Epithelial cell of esophagus (primary cell): ENCODE measurements at regions not wholly inside any gene's neighbourhood (a gene's known extent, or its start where the extent isn't known, plus 50 kb on each side); places are given as distances from the start of the nearest gene placed in this dataset.
"Not testable (repeated sequence)": the region's sequence is repeated elsewhere in the genome, so short reads cannot be mapped to it uniquely, and the experiment has no call there.

Source experiments
- DNase-seq: peaks from one replicate; pipeline ENCODE4 v3.0.0; 2010; ENCODE audit warnings: low read depth
- H3K4me3 ChIP-seq: 2 replicates; pipeline ENCODE4 v1.5.1; 2011; ENCODE audit warnings: mild to moderate bottlenecking, low read length, control low read depth
- TF ChIP-seq, protein P1 (sequence below): IDR thresholded peaks from 2 replicates; pipeline ENCODE4 v1.5.1; 2011; ENCODE audit warnings: low read depth, mild to moderate bottlenecking, low read length, control low read depth, inconsistent platforms; ENCODE audit not compliant: insufficient read depth; ENCODE audit errors: missing control alignments

DNA sequence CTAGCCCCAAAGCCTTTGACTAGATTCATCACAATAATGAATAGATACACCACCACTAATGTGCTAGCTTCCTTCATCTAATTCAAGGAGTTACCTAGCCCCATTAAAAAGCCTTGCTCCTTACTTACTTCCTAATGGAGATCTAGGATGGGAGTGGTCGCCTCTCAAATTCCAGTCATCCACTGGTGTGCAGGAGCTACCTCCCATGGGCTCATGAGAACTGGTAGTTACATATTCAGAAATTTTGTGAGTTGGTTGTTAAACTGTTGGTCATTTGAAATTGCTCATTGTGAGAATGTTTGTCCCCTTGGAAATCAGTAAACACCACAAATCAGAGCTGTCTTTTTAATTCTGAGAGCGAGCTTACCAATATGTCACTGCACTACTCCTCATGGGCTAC, 91.7 kb upstream of the GDNF start:
- H3K4me3 ChIP-seq = no peak overlapping the region
- TF ChIP-seq, protein P1, sequence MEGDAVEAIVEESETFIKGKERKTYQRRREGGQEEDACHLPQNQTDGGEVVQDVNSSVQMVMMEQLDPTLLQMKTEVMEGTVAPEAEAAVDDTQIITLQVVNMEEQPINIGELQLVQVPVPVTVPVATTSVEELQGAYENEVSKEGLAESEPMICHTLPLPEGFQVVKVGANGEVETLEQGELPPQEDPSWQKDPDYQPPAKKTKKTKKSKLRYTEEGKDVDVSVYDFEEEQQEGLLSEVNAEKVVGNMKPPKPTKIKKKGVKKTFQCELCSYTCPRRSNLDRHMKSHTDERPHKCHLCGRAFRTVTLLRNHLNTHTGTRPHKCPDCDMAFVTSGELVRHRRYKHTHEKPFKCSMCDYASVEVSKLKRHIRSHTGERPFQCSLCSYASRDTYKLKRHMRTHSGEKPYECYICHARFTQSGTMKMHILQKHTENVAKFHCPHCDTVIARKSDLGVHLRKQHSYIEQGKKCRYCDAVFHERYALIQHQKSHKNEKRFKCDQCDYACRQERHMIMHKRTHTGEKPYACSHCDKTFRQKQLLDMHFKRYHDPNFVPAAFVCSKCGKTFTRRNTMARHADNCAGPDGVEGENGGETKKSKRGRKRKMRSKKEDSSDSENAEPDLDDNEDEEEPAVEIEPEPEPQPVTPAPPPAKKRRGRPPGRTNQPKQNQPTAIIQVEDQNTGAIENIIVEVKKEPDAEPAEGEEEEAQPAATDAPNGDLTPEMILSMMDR = no peak
- no peak for DNase-seq

DNA sequence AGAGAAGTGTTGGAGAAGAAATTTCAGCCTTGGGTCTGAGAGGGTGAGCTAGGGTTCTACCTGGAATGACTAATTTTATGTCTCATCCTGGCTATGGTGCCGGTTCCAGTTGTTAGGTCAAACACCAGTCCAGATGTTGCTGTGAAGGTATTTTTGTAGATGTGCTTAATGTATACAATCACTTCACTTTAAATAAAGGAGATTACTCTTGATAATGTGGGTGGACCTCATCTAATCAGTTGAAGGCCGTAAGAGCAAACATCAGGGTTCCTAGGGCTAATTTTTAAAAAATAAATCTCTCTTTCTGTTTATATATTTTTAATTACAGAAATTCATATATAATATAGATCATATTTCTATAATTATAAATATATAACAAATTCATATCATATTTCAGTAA, 90.5 kb upstream of the GDNF start:
- no peak for DNase-seq

DNA sequence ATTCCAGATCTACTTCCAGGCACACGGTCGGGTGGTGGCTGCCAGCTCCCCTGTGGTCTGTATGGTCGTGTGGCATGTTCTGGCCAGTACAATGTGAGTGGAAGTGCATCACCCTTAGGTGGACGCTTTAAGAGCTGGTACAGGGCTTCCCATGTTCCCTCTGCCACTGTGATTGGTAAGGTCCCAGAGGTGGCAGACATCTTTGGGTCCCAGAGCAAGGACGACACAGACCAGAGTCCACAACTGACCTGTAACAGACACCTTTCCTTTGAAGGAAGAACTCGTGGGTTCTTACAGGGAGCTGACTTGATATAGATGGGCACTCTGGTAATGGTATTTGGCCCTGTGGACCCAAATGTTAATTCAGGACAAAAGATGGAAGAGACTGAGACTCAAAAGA, 90.0 kb upstream of the GDNF start:
- no peak for DNase-seq
- H3K4me3 ChIP-seq = no peak overlapping the region
- TF ChIP-seq, protein P1 = no peak

More for the DNA sequence above, 90.5 kb upstream of the GDNF start:
- H3K4me3 ChIP-seq = no peak overlapping the region
- TF ChIP-seq, protein P1 = no peak

DNA sequence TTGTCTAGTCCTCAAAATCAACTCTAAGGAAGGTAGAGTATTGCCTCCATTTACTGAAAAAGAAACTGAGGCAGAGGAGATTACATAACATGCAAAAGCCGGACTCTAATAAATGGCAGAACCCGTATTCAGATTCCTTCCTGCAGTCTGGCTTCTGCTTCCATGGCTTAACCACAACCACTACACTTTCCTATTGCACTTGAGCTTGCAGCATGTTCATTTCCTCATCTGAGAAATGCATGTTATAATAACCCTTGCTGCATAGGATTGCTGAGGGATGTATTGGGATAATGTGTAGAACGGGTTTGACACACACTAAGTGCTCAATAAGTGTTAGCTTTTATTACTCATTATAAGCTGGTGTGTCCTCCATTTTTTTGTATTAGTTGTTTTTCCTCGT, 87.9 kb upstream of the GDNF start:
- DNase-seq, H3K4me3 ChIP-seq: not testable (repeated sequence)

DNA sequence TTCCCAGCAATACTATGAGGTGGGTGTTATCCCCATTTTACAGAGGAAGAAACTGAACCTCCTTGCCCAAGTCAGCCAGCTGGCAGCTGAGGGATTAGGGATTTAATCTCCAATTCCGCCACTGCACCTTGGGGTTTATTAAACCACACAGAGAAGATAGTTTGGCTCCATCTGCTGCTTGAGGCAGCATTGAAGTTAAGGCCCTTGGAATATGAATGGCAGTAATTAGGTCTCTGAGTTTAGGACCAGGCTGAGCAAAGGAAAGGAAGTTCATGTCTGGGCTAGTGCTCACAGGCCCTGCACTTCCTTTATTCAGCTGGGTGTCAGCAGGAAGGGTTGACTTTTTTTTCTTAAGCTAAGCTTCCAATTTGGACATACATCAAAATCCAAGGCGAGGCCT, 86.9 kb upstream of the GDNF start:
- TF ChIP-seq, protein P1 = peak; percentile 41

DNA sequence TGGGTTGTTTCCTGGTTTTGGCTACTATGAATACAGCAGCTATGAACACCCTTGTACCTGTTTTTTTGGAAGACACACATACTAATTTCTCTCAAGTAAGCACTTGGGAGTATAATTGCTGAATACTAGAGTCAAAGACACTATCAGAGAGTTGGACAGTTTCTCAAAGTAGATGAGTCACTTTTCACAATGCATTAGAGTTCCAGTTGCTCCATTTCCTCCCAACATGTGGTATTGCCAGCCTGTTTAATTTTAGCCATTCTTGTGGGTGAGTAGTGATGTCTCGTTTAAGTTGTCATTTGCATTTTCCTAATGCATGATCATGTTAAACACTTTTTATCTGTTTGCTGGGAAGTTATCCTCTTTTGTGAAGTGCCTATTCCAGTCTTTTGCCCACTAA, 81.6 kb upstream of the GDNF start:
- TF ChIP-seq, protein P1 = no peak
- peak; percentile 34 for DNase-seq

More for the DNA sequence above, 86.9 kb upstream of the GDNF start:
- H3K4me3 ChIP-seq = no peak overlapping the region
- peak; percentile 89 for DNase-seq

DNA sequence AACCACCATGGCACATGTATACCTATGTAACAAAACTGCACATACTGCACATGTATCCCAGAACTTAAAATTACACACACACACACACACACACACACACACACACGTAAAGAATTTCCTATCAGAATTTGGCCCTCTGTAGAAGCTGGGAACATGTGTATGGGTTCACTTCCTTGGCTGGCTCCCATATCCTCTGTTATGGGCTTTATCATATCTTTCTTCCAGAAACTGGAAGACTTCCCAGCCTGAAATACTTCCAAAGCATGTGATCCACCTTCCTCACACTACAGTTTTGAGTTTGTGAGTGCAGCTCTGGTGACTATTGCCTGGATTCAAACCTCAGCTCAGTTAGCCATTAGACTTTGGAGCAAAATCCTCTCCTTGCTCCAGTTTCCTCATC, 78.6 kb upstream of the GDNF start:
- DNase-seq = no peak
- TF ChIP-seq, protein P1 = no peak
- no peak overlapping the region for H3K4me3 ChIP-seq

More for the DNA sequence above, 81.6 kb upstream of the GDNF start:
- H3K4me3 ChIP-seq = no peak overlapping the region

DNA sequence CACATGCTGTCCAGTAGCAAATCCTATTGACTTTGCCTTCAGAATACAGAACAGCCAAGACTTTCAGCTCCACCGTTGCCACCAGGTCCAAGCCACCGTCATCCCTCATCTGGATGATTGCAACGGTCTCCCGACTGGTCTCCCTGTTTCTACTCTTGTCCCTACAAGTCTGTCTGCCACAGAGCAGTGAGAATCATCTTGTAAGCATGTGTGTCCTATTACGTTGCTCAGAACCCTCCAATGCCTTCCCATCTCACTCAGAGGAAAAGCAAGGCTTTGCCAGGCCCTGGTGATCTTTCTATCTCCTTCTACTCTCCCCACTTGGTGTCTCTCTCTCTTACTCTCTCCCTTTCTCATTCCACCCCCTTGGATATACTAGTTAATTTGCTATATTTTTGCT, 76.7 kb upstream of the GDNF start:
- no peak overlapping the region for H3K4me3 ChIP-seq
- DNase-seq = peak; percentile 57
- TF ChIP-seq, protein P1 = no peak
